C4-2B (cell line): ENCODE measurements at regions not wholly inside any gene's neighbourhood (a gene's known extent, or its start where the extent isn't known, plus 50 kb on each side); places are given as distances from the start of the nearest gene placed in this dataset.

Experiments
- CTCF ChIP-seq: fragments of 450-650 bp; conservative IDR thresholded peaks from 2 replicates; pipeline ENCODE4 v1.5.1; 2017; ENCODE audit warnings: mild to moderate bottlenecking
- ZFX ChIP-seq: fragments of 450-650 bp; IDR thresholded peaks from 2 replicates; pipeline ENCODE4 v1.6.1; 2017

GRCh38 chr15:91496754-91497691, 356.5 kb upstream of the SLCO3A1 start:
- no peak for TF ChIP-seq CTCF
- TF ChIP-seq ZFX = no peak
